ENCODE measurements at regions not wholly inside any gene's neighbourhood (a gene's known extent, or its start where the extent isn't known, plus 50 kb on each side); places are given as distances from the start of the nearest gene placed in this dataset.

GRCh38 chr1:213884942-213885341, 102.8 kb upstream of the PROX1 start:
- Mint-ChIP-seq H3K9me3 (peaks cover 0 to under 1% of the 10 kb centered on the region in 2 donors), H3K4me1 (ENCODE audit: low read depth) (no peaks in the 10 kb centered on the region)

GRCh38 chr1:213887842-213888241, 99.9 kb upstream of the PROX1 start:
- Mint-ChIP-seq H3K4me1 (ENCODE audit: low read depth) (no peaks in the 10 kb centered on the region), H3K27ac (no peak overlapping the region), H3K36me3 (ENCODE audit: insufficient read depth in 2 of 2) (no peaks in the 10 kb centered on the region), H3K27me3 (ENCODE audit: low read depth) (no peaks in the 10 kb centered on the region), H3K9me3 (no peaks in the 10 kb centered on the region), H3K4me3 (no peak overlapping the region)
- DNase-seq (no peak), ATAC-seq (replicated peaks in 1 of 2) (no peak)

More at GRCh38 chr1:213884942-213885341, 102.8 kb upstream of the PROX1 start:
- Mint-ChIP-seq H3K27ac (no peak overlapping the region), H3K36me3 (ENCODE audit: insufficient read depth in 2 of 2) (no peaks in the 10 kb centered on the region), H3K4me3 (no peak overlapping the region), H3K27me3 (ENCODE audit: low read depth) (no peaks in the 10 kb centered on the region)
- ATAC-seq (replicated peaks in 1 of 2): no peak
- DNase-seq: no peak

DNA sequence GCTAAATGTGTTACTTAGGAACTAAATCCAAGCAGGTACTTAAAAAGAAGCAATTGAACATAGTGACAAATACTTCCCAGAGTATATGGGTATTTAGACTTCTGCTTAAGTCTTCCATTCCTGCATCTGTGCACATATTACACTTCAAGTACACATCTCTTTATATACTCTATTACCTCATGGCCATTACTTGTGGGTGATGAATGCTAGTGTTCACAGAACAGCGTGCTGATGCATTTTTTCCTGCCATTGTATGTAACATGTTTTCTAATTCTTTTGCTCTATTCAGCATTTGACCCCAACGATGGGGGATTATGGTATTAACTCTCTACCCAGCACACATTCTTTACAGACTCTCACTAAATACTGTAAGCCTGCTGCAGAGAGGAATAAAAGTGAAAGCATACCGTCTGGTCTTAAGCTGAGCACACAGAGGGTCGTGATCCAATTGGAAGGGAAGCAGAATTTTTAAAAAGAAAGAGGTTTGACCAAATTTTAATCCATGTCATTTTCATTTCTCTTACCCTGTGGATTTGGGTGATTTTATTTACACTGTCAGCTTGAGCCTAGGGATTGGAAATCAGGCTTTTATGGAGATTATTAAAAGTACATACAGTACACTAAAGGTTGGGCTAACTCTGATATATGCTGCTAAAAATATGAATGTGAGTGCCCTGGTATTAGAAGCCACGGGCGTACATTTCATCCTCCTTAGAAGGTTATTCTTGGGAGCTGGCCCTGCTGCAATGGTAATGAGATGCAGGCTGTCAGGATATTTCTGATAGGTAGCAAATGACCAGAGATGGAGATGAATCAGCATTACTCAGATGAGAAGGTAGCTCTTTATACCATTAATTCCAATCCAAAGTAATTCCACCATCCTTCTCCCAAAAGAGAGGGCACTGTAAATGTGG, 95.5 kb upstream of the PROX1 start:
- H3K27ac Mint-ChIP-seq: no peak overlapping the region
- H3K36me3 Mint-ChIP-seq (ENCODE audit: insufficient read depth in 2 of 2): no peaks in the 10 kb centered on the region
- H3K4me3 Mint-ChIP-seq: no peak overlapping the region
- ATAC-seq (replicated peaks in 1 of 2) (no peak), DNase-seq (no peak)
- H3K27me3 Mint-ChIP-seq (ENCODE audit: low read depth): no peaks in the 10 kb centered on the region
- no peaks in the 10 kb centered on the region for H3K4me1 Mint-ChIP-seq (ENCODE audit: low read depth)
- peaks cover 0 to 3% of the 10 kb centered on the region in 2 donors for H3K9me3 Mint-ChIP-seq

- Mint-ChIP-seq H3K4me1 (ENCODE audit: low read depth) (no peaks in the 10 kb centered on the region), H3K36me3 (ENCODE audit: insufficient read depth in 2 of 2) (no peaks in the 10 kb centered on the region), H3K4me3 (no peak overlapping the region), H3K27me3 (ENCODE audit: low read depth) (peaks cover 6% of the 10 kb centered on the region), H3K27ac (no peak overlapping the region), H3K9me3 (peaks cover 0 to 3% of the 10 kb centered on the region in 2 donors)
- no peak for ATAC-seq (replicated peaks in 1 of 2)
- no peak for DNase-seq
Measured at GRCh38 chr1:213898684-213899083, 89.1 kb upstream of the PROX1 start.

GRCh38 chr1:213899413-213899812, 88.4 kb upstream of the PROX1 start:
- Mint-ChIP-seq H3K27me3 (ENCODE audit: low read depth) (peaks cover 6% of the 10 kb centered on the region), H3K4me1 (ENCODE audit: low read depth) (no peaks in the 10 kb centered on the region), H3K9me3 (peaks cover 0 to 3% of the 10 kb centered on the region in 2 donors), H3K4me3 (no peak overlapping the region), H3K36me3 (ENCODE audit: insufficient read depth in 2 of 2) (no peaks in the 10 kb centered on the region), H3K27ac (no peak overlapping the region)
- ATAC-seq (replicated peaks in 1 of 2): no peak
- no peak for DNase-seq

GRCh38 chr1:213905344-213905743, 82.4 kb upstream of the PROX1 start:
- H3K27ac Mint-ChIP-seq: no peak overlapping the region
- no peaks in the 10 kb centered on the region for H3K36me3 Mint-ChIP-seq (ENCODE audit: insufficient read depth in 2 of 2)
- ATAC-seq (replicated peaks in 1 of 2) (no peak), DNase-seq (no peak)
- no peaks in the 10 kb centered on the region for H3K27me3 Mint-ChIP-seq (ENCODE audit: low read depth)
- H3K4me3 Mint-ChIP-seq: no peak overlapping the region
- peaks cover 0 to 2% of the 10 kb centered on the region in 2 donors for H3K9me3 Mint-ChIP-seq
- H3K4me1 Mint-ChIP-seq (ENCODE audit: low read depth): no peaks in the 10 kb centered on the region

- ATAC-seq (replicated peaks in 1 of 2) (no peak), DNase-seq (no peak)
- Mint-ChIP-seq H3K9me3 (peaks cover 0 to 2% of the 10 kb centered on the region in 2 donors), H3K36me3 (ENCODE audit: insufficient read depth in 2 of 2) (no peaks in the 10 kb centered on the region), H3K4me1 (ENCODE audit: low read depth) (no peaks in the 10 kb centered on the region), H3K27ac (no peak overlapping the region), H3K27me3 (ENCODE audit: low read depth) (no peaks in the 10 kb centered on the region), H3K4me3 (no peak overlapping the region)
Measured at GRCh38 chr1:213908521-213908920, 79.3 kb upstream of the PROX1 start.

GRCh38 chr1:213914392-213914791, 73.4 kb upstream of the PROX1 start:
- H3K27ac Mint-ChIP-seq: no peak overlapping the region
- DNase-seq (no peak), ATAC-seq (replicated peaks in 1 of 2) (no peak)
- no peaks in the 10 kb centered on the region for H3K4me1 Mint-ChIP-seq (ENCODE audit: low read depth)
- no peaks in the 10 kb centered on the region for H3K36me3 Mint-ChIP-seq (ENCODE audit: insufficient read depth in 2 of 2)
- no peak overlapping the region for H3K4me3 Mint-ChIP-seq
- H3K9me3 Mint-ChIP-seq: no peaks in the 10 kb centered on the region
- H3K27me3 Mint-ChIP-seq (ENCODE audit: low read depth): no peaks in the 10 kb centered on the region

DNA sequence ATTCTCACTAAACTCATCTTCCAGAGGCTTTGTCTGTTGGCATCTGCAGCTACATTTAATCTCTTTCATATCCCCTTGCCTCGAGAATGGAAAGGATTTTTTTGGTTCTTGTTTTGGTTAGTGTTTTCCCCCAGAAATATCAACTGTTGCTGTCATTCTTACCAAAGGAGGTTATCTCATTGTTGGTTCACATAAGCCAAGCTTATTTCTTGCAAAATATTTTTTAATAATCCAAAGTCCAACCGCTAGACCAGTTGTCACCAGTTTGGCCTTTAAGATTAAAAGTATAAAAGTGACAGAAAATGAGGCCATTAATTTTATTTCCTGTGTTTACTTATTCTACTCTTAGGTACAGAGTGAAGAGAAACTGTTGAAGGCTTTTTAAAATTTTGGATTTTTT, 66.5 kb upstream of the PROX1 start:
- no peaks in the 10 kb centered on the region for H3K27me3 Mint-ChIP-seq (ENCODE audit: low read depth)
- H3K36me3 Mint-ChIP-seq (ENCODE audit: insufficient read depth in 2 of 2): peaks cover 0 to 2% of the 10 kb centered on the region in 2 donors
- no peak overlapping the region for H3K4me3 Mint-ChIP-seq
- ATAC-seq (replicated peaks in 1 of 2): no peak
- H3K9me3 Mint-ChIP-seq: peaks cover 3 to 4% of the 10 kb centered on the region in 2 donors
- H3K27ac Mint-ChIP-seq: no peak overlapping the region
- no peak for DNase-seq
- H3K4me1 Mint-ChIP-seq (ENCODE audit: low read depth): no peaks in the 10 kb centered on the region

GRCh38 chr1:213921712-213922111, 66.1 kb upstream of the PROX1 start:
- Mint-ChIP-seq H3K4me3 (no peak overlapping the region), H3K4me1 (ENCODE audit: low read depth) (no peaks in the 10 kb centered on the region), H3K9me3 (peaks cover 3 to 4% of the 10 kb centered on the region in 2 donors), H3K27me3 (ENCODE audit: low read depth) (no peaks in the 10 kb centered on the region), H3K27ac (no peak overlapping the region), H3K36me3 (ENCODE audit: insufficient read depth in 2 of 2) (peaks cover 0 to 2% of the 10 kb centered on the region in 2 donors)
- ATAC-seq (replicated peaks in 1 of 2) (no peak), DNase-seq (no peak)

DNA sequence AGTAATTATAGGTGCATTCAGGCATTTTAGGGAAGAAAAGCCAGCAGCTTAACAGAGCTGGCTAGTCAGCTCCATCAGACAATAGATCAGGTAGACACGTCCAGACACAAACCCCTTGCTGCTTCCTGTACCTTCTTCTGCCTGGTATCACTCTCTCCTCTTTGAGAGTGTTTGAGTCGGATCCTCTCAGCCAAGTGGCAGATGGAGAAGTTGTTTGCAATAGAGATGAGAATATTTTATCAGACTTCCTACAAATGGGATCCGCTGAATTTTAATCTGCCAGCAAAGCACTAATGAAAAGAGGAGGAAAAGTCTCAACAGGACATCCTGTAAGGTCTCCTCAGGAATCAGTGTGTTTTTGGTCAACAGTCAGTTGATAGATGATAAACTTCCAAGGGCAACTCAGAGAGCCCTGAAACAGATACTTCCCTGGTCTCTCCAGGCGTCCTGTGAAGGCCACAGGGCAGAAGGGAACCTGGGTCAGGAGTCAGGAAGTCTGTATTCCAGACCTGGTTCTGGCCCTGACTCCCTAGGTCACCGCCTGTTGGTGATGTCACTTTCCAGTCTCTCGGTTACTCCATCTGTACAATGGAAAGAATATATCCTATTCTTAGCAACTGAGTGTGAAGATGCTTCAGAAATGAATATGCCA, 62.1 kb upstream of the PROX1 start:
- ATAC-seq (replicated peaks in 1 of 2) (no peak), DNase-seq (no peak)
- H3K4me1 Mint-ChIP-seq (ENCODE audit: low read depth): no peaks in the 10 kb centered on the region
- peaks cover 0 to 2% of the 10 kb centered on the region in 2 donors for H3K36me3 Mint-ChIP-seq (ENCODE audit: insufficient read depth in 2 of 2)
- no peaks in the 10 kb centered on the region for H3K27me3 Mint-ChIP-seq (ENCODE audit: low read depth)
- H3K4me3 Mint-ChIP-seq: no peak overlapping the region
- no peak overlapping the region for H3K27ac Mint-ChIP-seq
- peaks cover 3 to 4% of the 10 kb centered on the region in 2 donors for H3K9me3 Mint-ChIP-seq

DNA sequence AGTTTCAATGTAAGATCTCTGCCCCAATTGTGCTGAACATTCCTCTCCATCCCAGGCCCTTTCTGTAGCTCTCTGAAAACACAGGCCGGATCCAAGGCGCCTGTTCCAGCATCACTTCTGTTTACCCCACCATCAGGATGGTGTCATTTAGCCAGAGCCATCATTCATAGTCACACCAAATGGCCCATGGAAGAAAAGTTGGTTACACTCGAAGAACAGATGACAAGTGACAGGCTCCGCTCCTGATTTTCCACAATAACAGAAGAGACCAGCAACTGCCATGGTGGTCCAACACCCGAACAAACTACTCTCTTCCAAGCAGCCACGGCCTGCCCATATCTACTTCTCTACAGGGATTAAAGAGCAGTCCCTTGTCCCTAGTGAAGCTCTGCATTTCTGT, 59.9 kb upstream of the PROX1 start:
- no peak overlapping the region for H3K4me3 Mint-ChIP-seq
- ATAC-seq (replicated peaks in 1 of 2): no peak

GRCh38 chr1:213929398-213929797, 58.4 kb upstream of the PROX1 start:
- Mint-ChIP-seq H3K9me3 (peaks cover 2% of the 10 kb centered on the region in 2 donors), H3K36me3 (ENCODE audit: insufficient read depth in 2 of 2) (no peaks in the 10 kb centered on the region), H3K4me3 (no peak overlapping the region), H3K27ac (no peak overlapping the region), H3K4me1 (ENCODE audit: low read depth) (no peaks in the 10 kb centered on the region), H3K27me3 (ENCODE audit: low read depth) (no peaks in the 10 kb centered on the region)
- DNase-seq (no peak), ATAC-seq (replicated peaks in 1 of 2) (no peak)

More for the DNA sequence above, 59.9 kb upstream of the PROX1 start:
- peaks cover 0 to 2% of the 10 kb centered on the region in 2 donors for H3K36me3 Mint-ChIP-seq (ENCODE audit: insufficient read depth in 2 of 2)
- H3K4me1 Mint-ChIP-seq (ENCODE audit: low read depth): no peaks in the 10 kb centered on the region
- no peaks in the 10 kb centered on the region for H3K27me3 Mint-ChIP-seq (ENCODE audit: low read depth)
- DNase-seq: no peak
- no peak overlapping the region for H3K27ac Mint-ChIP-seq
- peaks cover 3 to 4% of the 10 kb centered on the region in 2 donors for H3K9me3 Mint-ChIP-seq

All from activated T-cell treated with anti-CD3 and anti-CD28 coated beads, Interleukin-2, amount 50 U/mL, for 72 hours (primary cell).